Suprapubic skin (tissue), 3 donors: ENCODE measurements at regions not wholly inside any gene's neighbourhood (a gene's known extent, or its start where the extent isn't known, plus 50 kb on each side); places are given as distances from the start of the nearest gene placed in this dataset.

ENCODE experiments used
- CTCF ChIP-seq, 2 donors: fragments of 200-600 bp in 1 of 2; fragments of 450-650 bp in 1 of 2; sonication (generic) in 1 of 2; IDR thresholded peaks; one replicate each; pipeline ENCODE4 v1.5.1; 2016 to 2019; ENCODE audit warnings: antibody characterized with exemption in 2 of 2, mild to moderate bottlenecking in 1 of 2, moderate library complexity in 1 of 2
- POLR2A ChIP-seq, 2 donors: fragments of 450-650 bp; IDR thresholded peaks; one replicate each; pipeline ENCODE4 v1.6.1; 2017; ENCODE audit warnings: antibody characterized with exemption in 2 of 2, mild to moderate bottlenecking in 2 of 2, moderate library complexity in 2 of 2

DNA sequence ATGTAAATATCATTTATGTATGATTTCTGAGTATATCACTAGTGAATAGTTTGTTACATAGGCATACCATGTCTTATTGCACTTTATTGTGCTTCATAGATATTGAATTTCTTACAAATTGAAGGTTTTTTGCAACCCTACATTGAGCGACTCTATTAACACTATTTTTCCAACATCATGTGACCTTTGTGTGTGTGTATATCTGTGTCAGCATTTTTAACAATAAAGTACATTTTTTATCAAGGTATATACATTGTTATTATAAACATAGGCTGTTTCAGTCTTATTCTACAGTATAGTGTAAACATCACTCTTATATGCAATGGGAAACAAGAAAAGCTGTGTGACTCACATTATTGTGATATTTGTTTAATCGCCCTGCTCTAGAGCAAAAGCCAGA, 1944.9 kb downstream of the TP53TG3F start:
- TF ChIP-seq POLR2A (IDR thresholded peaks at IDR 0.05) (no peak), CTCF (IDR thresholded peaks at IDR 0.05) (no peak)
